Gastrocnemius medialis (tissue), 4 donors: ENCODE measurements at regions not wholly inside any gene's neighbourhood (a gene's known extent, or its start where the extent isn't known, plus 50 kb on each side); places are given as distances from the start of the nearest gene placed in this dataset.

Source experiments
- ATAC-seq, 2 donors: fragments of 150-250 bp; one replicate each; pipeline ENCODE4 v1.9.1; 2016
- DNase-seq, 2 donors: peaks; one replicate each; pipeline ENCODE4 v3.0.0-alpha.2; 2019
- H3K27ac ChIP-seq, 4 donors: fragments of 200-600 bp; sonication (generic); 1 replicate in 1 of 4; 2 replicates in 3 of 4; pipeline ENCODE4 v1.5.1; 2016 to 2018; ENCODE audit warnings: mild to moderate bottlenecking in 2 of 4, moderate library complexity in 1 of 4
- H3K27me3 ChIP-seq, 3 donors: fragments of 200-600 bp; sonication (generic) in 2 of 3; 1 replicate in 1 of 3; 2 replicates in 2 of 3; pipeline versions ENCODE4 v1.5.1 to v1.6.0; 2016 to 2019; ENCODE audit warnings: mild to moderate bottlenecking in 1 of 3, moderate library complexity in 1 of 3
- H3K36me3 ChIP-seq, 2 donors: fragments of 200-600 bp; sonication (generic) in 1 of 2; one replicate each; pipeline ENCODE4 v1.5.1; 2017 to 2018
- H3K4me1 ChIP-seq, 2 donors: fragments of 200-600 bp; sonication (generic) in 1 of 2; one replicate each; pipeline ENCODE4 v1.5.1; 2016 to 2017; ENCODE audit warnings: mild to moderate bottlenecking in 2 of 2
- H3K4me3 ChIP-seq, 4 donors: fragments of 200-600 bp; sonication (generic) in 3 of 4; 1 replicate in 1 of 4; 2 replicates in 3 of 4; pipeline ENCODE4 v1.5.1; 2016 to 2019; ENCODE audit warnings: mild to moderate bottlenecking in 2 of 4
- H3K9me3 ChIP-seq, 3 donors: fragments of 200-600 bp; sonication (generic) in 2 of 3; 1 replicate in 1 of 3; 2 replicates in 2 of 3; pipeline ENCODE4 v1.5.1; 2016 to 2019
- POLR2A ChIP-seq, 2 donors: fragments of 450-650 bp; IDR thresholded peaks; one replicate each; pipeline ENCODE4 v1.6.1; 2017; ENCODE audit warnings: antibody characterized with exemption in 2 of 2, mild to moderate bottlenecking in 2 of 2, moderate library complexity in 2 of 2
- in situ Hi-C, 4 donors: fragments of 200-750 bp; cut with MboI; loops; one replicate each; pipeline versions ENCODE4 v1.15.0 to v1.8.0; 2017; ENCODE audit warnings: low sequenced_read_pairs in 4 of 4
- intact Hi-C: fragments of 100-400 bp; cut with DNase I; formaldehyde crosslinking; loops from one replicate; pipeline ENCODE4 v1.15.1; 2023; ENCODE audit warnings: low total_unique reads
- TF ChIP-seq, protein P1 (sequence below), 5 experiments: fragments of 450-650 bp in 3 of 5; fragments of 200-600 bp in 2 of 5; sonication (generic) in 2 of 5; IDR thresholded peaks in 4 of 5; conservative IDR thresholded peaks in 1 of 5; 1 replicate in 4 of 5; 2 replicates in 1 of 5; pipeline ENCODE4 v1.5.1; 2016 to 2019; ENCODE audit warnings: antibody characterized with exemption in 5 of 5, mild to moderate bottlenecking in 3 of 5, moderate library complexity in 3 of 5

GRCh38 chr2:39855856-39856255 lies 76.8 kb upstream of the THUMPD2 start:
- Histone ChIP-seq H3K4me1 (peaks cover 0 to 3% of the 10 kb centered on the region in 2 donors), H3K27ac (no peak overlapping the region), H3K9me3 (no peaks in the 10 kb centered on the region), H3K27me3 (no peaks in the 10 kb centered on the region), H3K36me3 (no peaks in the 10 kb centered on the region), H3K4me3 (no peak overlapping the region)
- ATAC-seq (no peak), DNase-seq (no peak)
- in situ Hi-C loops (no loop called here), intact Hi-C loops (no loop called here)
- TF ChIP-seq, protein P1, sequence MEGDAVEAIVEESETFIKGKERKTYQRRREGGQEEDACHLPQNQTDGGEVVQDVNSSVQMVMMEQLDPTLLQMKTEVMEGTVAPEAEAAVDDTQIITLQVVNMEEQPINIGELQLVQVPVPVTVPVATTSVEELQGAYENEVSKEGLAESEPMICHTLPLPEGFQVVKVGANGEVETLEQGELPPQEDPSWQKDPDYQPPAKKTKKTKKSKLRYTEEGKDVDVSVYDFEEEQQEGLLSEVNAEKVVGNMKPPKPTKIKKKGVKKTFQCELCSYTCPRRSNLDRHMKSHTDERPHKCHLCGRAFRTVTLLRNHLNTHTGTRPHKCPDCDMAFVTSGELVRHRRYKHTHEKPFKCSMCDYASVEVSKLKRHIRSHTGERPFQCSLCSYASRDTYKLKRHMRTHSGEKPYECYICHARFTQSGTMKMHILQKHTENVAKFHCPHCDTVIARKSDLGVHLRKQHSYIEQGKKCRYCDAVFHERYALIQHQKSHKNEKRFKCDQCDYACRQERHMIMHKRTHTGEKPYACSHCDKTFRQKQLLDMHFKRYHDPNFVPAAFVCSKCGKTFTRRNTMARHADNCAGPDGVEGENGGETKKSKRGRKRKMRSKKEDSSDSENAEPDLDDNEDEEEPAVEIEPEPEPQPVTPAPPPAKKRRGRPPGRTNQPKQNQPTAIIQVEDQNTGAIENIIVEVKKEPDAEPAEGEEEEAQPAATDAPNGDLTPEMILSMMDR (IDR thresholded peaks at IDR 0.05 in 4 of 5, conservative IDR thresholded peaks at IDR 0.05 in 1 of 5) = no peak
- no peak for TF ChIP-seq POLR2A (IDR thresholded peaks at IDR 0.05)

DNA sequence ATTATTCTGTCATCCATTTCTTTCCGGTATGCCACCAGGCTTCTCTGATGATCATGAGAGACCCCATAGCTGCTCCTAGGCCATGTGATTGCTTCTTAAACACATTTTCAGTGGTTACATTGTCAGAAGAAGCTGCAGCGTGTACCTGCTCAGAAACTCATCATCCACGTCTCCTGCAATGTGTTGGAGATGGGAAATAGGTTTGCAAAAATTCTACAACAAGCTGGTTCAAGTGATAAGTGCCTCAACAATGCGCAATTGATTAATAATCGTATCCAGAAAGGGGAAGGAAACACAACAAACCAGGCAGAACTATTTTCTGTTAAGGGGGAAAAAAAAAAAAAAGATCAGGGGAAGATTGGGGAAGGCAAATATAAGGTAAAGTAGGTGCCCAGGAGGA lies 75.7 kb upstream of the THUMPD2 start:
- intact Hi-C loops = no loop called here

DNA sequence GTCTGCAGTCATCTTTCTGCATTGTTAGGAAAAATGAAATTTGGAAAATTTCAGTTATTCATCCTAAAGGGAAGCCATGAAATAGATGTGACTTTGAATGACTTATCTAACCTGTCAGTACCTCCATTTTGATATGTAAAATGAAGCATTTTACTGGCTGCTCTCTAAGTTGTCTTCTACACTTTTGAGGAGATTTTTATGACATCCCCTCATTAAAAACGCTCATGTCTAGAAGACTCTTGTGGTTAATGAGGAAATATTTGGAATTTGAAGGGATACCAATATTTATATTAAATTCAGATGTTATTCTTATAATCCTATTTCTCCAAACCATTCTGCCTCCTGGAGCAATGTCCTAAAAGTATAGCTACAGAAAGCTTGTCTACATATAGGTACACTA lies 73.8 kb upstream of the THUMPD2 start:
- in situ Hi-C loops = no loop called here
- no peak overlapping the region for H3K27ac ChIP-seq
- H3K36me3 ChIP-seq = no peaks in the 10 kb centered on the region
- intact Hi-C loops = no loop called here
- no peaks in the 10 kb centered on the region for H3K27me3 ChIP-seq
- TF ChIP-seq, protein P1 (IDR thresholded peaks at IDR 0.05 in 4 of 5, conservative IDR thresholded peaks at IDR 0.05 in 1 of 5) = no peak
- no peak for TF ChIP-seq POLR2A (IDR thresholded peaks at IDR 0.05)
- ATAC-seq = no peak
- DNase-seq = no peak
- no peaks in the 10 kb centered on the region for H3K9me3 ChIP-seq
- peaks cover 0 to 4% of the 10 kb centered on the region in 2 donors for H3K4me1 ChIP-seq
- no peak overlapping the region for H3K4me3 ChIP-seq

More for the DNA sequence above, 75.7 kb upstream of the THUMPD2 start:
- peaks cover 0 to 4% of the 10 kb centered on the region in 2 donors for H3K4me1 ChIP-seq
- no peaks in the 10 kb centered on the region for H3K27me3 ChIP-seq
- no peaks in the 10 kb centered on the region for H3K9me3 ChIP-seq
- no peaks in the 10 kb centered on the region for H3K36me3 ChIP-seq
- H3K27ac ChIP-seq = no peak overlapping the region
- no peak overlapping the region for H3K4me3 ChIP-seq
- no peak for DNase-seq
- ATAC-seq = no peak
- TF ChIP-seq POLR2A (IDR thresholded peaks at IDR 0.05) = no peak
- TF ChIP-seq, protein P1 (IDR thresholded peaks at IDR 0.05 in 4 of 5, conservative IDR thresholded peaks at IDR 0.05 in 1 of 5) = no peak
- in situ Hi-C loops = no loop called here

GRCh38 chr2:39851651-39852110 lies 72.6 kb upstream of the THUMPD2 start:
- H3K9me3 ChIP-seq = no peaks in the 10 kb centered on the region

More at GRCh38 chr2:39851651-39852110, 72.6 kb upstream of the THUMPD2 start:
- Histone ChIP-seq H3K27me3 (no peaks in the 10 kb centered on the region), H3K27ac (no peak overlapping the region), H3K4me3 (no peak overlapping the region), H3K4me1 (peaks cover 0 to 4% of the 10 kb centered on the region in 2 donors), H3K36me3 (no peaks in the 10 kb centered on the region)
- intact Hi-C loops (no loop called here), in situ Hi-C loops (no loop called here)
- ATAC-seq (no peak), DNase-seq (no peak)
- no peak for TF ChIP-seq POLR2A (IDR thresholded peaks at IDR 0.05)
- TF ChIP-seq, protein P1 (IDR thresholded peaks at IDR 0.05 in 4 of 5, conservative IDR thresholded peaks at IDR 0.05 in 1 of 5) = no peak
